Right renal cortex interstitium (tissue), 3 donors: ENCODE measurements at regions not wholly inside any gene's neighbourhood (a gene's known extent, or its start where the extent isn't known, plus 50 kb on each side); places are given as distances from the start of the nearest gene placed in this dataset.
"Not testable (repeated sequence)": the region's sequence is repeated elsewhere in the genome, so short reads cannot be mapped to it uniquely, and the experiment has no call there.

Source experiments
- DNase-seq, 3 donors: peaks; one replicate each; pipeline ENCODE4 v3.0.0-alpha.2; 2013; ENCODE audit warnings: low read depth in 3 of 3, low spot score in 2 of 3

DNA sequence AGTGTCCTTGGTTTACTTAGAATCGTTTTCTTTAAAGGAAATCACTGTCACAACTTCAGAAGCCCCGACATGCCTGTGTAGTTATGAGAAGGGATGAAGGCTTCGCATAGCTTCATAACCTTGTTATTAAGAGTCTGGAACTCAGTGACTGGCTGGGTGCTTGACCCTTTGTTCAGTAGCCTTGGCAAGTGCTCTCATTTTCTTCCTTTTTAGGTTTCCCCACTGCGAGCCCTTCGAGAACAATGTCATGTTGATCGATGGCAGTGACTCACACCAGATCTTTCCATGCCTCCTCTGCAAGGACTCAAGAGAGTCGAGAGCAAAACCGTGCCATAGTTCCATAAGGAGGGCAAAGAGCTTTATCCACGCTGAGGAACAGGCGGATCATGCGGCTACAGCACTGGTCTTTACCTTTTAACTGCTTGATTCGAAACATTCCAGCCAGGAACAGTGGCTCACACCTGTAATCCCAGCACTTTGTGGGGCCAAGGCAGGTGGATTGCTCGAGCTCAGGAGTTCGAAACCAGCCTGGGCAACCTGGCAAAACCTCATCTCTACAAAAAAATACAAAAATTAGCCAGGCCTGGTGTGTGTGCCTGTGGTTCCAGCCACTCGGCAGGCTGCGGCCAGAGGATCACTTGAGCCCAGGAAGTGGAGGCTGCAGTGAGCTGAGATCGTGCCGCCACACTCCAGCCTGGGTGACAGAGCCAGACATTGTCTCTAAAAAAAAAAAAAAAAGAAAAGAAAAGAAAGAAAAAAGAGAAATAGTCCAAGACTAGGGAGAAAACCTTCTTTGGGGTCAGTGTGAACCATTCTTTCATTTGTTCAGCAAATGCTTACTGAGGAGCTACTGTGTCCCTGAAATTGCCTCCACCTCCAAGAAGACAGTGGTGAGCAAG lies 95.4 kb upstream of the ERRFI1 start:
- no peak for DNase-seq

DNA sequence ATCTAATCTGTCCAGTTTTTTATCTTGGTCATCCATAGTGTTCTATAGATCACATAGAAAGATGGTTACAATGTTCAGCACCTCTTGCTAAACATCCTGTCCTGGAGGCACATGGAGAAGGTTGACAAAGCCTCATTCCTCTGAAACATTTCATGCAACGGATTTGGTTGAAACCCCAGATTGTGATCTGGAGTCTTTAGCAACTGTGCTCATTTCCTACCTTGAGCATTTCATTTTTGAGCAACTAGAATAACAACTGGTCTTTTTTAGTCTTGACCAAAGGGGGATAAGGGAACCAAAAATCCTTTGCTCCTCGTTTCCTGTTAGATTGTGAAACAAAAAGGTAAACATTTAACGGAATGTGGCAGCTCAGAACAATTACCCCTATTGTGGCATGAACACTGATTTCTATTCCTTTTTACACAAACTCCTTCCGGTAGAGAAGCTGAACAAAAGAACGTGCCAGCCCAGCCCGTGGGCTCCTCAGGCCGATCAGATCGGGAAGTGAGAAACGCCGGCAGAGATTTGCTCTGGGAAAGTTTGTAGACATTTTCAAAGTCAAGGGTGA lies 94.7 kb upstream of the ERRFI1 start:
- no peak for DNase-seq

DNA sequence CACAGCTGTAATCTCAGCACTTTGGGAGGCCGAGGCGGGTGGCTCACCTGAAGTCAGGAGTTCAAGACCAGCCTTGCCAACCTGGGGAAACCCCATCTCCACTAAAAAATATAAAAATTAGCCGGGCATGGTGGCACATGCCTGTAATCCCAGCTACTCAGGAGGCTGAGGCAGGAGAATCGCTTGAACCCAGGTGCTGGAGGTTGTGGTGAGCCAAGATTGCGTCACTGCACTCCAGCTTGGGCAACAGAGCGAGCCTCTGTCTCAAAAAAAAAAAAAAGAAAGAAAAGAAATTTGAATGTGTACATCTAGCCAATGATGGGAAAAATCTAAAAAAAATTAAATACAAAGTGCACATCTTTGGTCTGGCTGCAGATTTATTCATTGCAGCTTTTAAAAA lies 92.6 kb upstream of the ERRFI1 start:
- not testable (repeated sequence) for DNase-seq

DNA sequence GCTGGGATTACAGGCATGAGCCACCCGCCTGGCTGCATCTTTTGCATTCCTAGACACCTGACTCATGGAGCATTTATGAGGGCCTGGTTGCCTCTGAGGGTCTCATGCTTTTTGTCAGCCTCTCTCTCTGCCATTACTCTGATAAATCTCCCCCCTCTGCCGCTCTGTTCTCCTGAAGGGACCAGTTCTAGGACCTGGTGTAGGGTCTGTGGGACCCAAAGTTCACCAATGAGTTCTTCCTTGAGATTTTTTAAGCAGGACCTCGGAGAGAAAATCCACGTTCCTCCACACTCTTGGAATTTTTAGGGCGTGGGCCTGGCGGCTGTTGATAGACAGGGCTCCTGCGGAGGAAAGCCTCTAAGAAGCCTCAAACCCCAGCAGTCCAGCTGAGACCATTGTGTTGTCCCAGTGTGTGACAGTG lies 91.9 kb upstream of the ERRFI1 start:
- DNase-seq, result no peak

DNA sequence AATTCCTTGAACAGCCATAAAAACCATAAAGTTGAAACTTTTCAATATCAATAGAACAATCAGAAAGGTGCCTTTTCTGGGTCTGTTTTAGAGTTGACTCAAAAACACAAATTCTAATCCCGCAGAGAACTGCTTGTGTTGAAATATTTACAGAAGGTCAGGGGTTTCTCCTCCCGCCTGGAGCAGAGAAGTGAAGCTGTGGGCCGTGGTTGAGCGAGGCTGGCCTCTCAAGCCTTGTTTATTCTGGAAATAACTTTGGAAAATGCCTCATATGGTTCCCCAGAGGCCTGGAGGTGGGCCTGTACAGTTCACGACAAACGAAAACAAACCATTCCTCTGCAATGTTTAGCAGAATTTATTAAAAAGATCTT lies 90.8 kb upstream of the ERRFI1 start:
- DNase-seq, result peak in 2 of 3 donors; percentile 57 to 69

DNA sequence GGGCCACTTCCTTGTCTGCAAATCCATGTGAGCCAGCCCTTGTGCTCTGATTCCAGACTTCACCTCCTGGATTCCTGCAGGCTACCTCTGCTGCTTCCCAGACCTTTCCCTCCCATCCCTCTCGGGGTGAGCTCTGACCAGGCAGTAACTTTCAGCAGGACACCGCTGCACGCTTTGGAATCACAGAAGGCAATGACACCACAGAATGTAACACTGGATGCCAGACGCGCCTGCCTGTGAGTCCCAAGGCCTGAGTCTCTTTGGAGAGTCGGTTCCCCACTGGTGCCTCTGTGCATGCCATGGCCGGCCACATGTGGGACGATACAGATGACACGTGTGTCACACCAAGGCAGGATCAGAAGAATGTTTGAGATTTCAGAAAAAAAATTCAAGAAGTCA lies 89.7 kb upstream of the ERRFI1 start:
- DNase-seq, result no peak

DNA sequence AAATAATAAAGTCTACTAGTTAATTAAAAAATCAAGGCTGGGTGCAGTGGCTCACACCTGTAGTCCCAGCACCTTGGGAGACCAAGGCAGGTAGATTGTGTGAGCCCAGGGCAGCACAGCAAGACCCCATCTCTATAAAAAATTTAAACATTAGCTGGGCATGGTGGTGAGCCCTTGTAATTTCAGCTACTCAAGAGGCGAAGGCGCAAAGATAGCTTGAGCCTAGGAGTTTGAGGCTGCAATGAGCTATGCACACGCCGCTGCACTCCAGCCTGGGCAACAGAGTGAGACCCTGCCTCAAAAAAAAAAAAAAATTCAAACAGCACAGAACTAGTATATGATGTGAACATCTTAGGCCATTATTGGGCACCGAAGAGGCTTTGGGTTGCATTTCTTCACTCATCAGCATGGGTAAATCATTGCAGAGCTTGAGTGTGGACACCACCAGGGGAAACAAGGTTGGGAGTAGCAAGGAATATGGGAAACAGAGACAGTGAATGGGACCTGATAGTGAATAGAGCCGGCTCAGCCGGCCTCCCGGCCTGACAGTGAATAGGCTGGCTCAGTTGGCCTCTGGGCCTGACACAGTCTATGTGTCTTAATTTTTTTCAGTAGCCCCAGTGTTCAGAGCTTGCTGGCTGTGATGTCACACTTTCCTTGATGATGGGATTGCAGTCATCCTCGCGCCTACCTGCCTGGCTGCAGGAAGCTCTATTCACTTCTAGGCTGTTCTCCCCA lies 89.1 kb upstream of the ERRFI1 start:
- DNase-seq, result no peak

DNA sequence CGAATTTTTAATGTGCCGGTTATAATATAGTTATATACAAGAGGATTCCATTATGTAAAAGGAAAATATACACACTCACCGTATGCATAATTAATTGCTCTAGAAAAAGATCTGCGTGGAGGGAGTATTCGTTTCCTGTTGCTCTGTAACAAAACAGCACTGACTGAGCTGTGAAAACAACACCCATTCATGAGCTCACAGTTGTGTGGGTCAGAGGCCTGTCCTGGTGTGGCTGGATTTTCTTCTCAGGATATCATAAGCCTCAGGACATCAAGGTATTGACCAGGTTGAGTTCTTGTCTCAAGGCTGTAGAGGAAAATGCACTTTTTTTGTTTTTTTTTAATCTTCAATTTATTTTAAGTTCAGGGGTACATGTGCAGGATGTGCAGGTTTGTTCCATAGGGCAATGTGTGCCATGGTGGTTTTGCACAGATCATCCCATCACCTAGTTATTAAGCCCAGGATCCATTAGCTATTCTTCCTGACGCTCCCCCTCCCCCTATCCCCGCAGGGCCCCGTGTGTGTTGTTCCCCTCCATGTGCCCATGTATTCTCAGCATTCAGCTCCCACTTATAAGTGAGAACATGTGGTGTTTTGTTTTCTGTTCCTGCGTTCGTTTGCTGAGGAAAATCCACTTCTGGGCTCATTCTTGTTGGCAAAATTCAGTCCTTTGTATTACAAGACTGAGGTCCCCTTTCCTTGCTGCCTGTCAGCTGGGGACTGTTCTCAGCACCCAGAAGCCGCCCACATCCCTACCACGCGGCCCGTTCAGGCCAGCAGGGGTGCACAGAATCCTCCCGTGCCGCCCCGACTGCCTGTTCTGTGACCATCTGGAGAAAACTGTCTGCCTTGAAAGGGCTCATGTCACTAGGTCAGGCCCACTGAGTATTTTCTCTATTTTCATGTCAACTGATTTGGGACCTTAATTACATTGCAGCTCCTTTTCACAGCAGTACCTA lies 87.4 kb upstream of the ERRFI1 start:
- DNase-seq, result no peak

DNA sequence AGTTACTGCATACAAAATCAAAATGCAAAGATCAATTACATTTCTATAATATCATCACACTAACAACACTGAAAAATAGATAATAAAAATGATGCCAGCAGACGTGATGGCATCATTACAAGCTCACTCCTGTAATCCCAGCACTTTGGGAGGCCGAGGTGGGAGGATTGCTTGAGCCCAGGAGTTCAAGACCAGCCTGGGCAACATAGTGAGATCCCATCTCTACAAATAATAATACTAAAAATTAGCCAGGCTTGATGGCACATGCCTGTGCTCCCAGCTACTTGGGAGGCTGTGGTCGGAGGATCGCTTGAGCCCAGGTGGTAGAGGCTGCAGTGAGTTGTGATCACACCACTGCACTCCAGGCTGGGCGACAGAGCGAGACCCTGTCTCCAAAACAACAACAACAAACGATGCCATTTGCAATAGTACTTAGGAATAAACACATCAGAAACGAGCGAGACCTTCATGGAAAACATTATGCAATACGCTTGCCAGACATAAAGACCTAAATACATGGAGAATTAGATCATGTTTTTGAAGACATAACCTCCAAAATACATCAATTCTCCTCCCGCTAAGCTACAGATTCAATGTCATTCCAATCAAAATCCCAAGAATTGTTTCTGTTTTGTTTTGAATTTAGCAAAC lies 86.6 kb upstream of the ERRFI1 start:
- DNase-seq, result no peak

DNA sequence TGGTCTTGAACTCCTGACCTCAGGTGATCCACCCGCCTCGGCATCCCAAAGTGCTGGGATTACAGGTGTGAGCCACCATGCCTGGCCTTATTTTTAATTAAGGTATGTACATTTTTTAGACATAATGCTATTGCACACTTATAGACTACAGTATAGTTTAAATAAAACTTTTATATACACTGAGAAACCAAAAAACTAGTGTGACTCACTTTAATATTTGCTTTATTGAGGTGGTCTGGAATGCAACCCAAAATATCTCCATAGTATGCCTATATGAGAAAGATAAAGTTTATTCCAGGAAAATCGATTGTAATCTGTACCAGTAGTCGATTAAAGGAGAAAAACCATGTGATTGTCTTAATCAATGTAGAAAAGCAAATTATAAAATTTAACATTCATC lies 85.5 kb upstream of the ERRFI1 start:
- DNase-seq, result no peak

DNA sequence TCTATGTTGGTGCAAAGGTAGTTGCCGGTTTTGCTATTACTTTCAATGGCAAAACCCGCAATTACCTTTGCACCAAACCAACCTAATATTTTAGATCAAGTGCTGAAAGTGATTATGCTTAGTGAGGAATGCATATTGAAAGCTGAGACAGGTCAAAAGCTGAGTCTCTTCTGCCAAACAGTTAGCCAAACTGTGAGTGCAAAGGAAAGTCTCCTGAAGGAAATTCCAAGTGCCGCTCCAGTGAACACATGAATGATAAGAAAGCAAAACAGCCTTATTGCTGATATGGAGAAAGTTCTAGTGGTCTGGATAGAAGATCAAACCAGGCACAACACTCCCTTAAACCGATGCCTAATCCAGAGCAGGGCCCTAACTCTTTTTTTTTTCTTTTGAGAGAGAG lies 83.1 kb upstream of the ERRFI1 start:
- DNase-seq, result no peak

DNA sequence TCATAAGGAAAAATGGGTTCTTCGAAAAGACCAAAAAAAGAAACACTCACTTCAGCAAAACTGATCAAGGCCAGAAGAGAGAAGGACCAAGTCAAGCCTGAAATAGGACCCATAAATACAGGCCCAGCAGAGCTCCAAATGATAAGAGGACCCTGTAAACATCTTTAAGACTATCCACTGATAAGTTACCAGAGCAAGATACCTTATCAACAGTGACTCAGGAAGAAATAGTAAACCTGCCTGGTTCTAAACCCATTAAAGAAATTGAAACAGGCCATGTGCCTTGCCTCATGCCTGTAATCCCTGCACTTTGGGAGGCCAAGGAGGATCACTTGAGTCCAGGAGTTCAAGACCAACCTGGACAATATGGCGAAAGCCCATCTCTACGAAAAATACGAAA lies 81.8 kb upstream of the ERRFI1 start:
- no peak for DNase-seq

DNA sequence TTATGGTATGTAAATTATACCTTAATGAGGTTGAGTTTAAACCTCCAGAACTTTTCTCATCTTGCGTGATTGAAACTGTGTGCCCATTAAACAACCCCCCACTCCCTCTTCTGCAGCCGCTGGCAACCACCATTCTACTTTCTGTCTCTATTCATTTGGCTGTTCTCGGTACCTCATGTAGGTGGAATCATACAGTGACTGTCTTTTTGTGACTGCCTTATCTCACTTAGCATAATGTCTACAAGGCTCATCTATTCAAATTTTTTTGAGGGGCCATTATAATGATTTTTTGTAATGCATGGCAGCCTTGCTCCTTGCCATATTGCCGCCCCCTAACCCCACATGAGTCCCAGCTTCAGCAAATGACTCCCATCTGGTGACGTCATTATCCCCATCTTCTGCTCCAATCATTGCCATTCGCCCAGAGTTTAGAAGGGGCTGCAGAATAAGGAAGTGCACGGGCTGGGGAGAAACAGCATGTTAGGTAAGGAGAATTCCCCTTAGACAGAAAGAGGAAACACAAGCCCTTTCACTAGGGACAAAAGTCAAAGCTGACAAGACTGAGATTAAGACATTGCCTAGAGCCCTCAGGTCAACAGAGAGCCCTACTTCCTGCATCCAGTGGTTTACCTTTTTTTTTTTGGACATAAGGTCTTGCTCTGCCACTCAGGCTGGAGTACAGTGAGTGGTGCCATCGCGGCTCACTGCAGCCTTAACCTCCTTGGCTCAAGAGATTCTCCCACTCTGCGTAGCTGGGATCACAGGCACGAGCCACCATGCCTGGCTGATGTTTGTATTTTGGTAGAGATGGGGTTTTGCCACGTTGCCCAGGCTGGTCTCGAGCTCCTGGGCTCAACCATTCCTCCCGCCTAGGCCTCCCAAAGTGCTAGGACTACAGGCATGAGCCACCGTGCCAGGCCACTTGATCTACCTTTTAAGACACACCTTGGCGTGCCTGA lies 78.4 kb upstream of the ERRFI1 start:
- no peak for DNase-seq

DNA sequence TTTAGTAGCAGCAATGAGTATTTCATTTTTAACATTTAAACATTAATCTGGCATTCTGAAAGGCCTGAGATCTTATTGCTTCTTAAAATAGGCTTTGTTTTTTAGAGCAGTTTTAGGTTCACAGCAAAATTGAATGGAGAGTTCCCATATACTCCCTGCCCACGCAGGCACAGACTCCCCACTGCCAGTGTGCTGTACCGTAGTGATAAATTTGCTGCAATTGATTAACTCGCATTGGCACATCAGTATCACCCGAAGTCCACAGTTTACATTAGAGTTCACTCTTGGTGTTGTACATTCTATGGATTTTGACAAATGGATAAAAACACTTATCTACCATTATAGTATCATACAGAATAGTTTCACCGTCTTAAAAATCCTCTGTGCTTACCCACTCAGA lies 71.8 kb upstream of the ERRFI1 start:
- no peak for DNase-seq

DNA sequence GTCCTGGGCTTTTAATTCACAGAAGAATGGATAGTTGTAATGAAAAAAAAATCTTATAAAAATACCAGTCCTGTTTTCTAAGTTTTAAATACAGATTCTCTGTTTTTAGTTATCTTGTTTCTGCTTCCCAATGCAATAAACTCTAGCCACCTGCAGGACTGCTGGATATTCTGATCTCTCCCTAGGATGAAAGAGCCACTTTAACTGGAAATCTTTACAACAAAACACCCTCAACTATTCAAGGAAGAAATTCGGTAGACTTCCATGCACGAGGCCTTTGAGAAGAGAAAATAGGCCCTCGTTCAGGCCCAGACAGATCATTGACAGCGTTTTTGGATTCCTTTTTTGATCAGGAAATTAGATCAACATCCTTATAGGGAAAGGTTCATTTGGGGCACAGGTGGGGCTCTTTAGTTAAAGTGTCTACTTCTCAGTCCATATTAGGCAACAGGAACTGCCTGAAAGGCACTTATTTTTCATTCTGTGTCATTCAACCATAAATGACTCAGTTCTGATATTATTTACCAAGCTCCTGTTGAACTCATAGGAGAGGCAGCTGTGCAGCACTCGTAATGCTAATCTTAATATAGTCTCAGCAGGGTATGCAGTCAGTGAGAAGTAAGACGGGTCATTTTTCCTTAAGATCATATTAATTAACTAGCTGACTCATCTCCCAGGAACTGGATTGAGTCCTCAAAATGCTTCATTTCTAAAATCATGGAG lies 71.1 kb upstream of the ERRFI1 start:
- DNase-seq, result no peak

DNA sequence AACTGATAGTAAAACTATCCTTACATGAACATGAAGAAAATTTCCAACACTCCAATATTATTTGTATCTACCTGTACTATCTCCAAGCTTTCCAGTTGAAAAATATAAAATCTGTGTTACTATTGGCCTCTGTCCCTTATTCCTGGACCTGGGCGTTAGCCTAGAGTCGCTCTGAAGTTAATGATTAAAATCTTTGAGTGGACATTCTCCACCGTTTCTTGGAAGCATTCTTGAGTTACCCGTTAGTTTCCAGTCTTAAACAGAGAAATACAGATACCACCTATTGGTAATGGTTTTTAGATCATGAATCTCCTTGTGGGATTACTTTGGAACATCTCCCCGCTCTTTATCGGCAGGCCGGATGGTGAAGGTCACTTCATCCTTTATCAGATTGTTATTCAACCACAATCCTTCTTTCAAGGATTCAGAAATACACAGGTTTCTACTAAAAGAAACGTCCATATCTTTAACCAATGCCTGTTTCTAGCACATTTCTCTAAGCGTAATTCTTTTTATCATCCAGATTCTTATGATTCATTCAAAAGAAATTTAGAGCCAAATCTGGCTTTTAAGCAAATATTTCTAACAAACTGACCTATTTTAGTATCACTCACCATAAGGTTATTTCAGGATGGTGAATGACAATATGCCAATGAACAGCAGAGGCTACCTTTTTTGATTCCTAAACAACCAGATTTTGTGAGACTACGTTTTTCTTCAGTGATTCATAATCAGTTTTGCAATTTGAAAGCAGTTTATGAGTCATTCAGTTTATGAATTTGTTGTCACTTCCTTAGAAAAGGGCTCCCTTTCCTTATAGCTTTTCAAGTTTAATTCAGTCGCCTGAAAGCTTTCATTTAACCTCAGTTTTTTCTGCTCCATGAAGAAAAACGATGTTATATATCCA lies 70.2 kb upstream of the ERRFI1 start:
- no peak for DNase-seq

DNA sequence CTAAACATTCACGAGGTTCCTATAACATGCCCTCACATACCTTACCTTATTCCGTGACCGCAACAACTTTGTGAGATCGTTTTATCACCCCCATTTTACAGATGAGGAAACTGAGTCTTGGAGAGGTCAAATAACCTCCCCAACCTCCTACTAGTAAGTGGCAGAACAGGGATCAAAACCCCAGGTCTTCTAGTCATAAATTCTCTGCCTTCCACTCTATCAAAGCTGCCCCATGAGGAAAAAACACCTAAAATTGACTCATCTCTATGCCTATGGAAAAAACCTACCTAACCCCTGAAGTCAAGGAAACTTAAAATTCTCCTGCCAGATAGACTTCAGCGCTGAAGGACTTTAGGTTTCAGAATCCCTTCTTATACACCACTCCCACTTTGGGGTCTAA lies 69.5 kb upstream of the ERRFI1 start:
- DNase-seq, result no peak
